Adrenal gland (tissue), 5 donors: ENCODE measurements at regions not wholly inside any gene's neighbourhood (a gene's known extent, or its start where the extent isn't known, plus 50 kb on each side); places are given as distances from the start of the nearest gene placed in this dataset.

Source experiments
- CTCF ChIP-seq, 6 experiments: fragments of 450-650 bp in 4 of 6; fragments of 200-600 bp in 2 of 6; sonication (generic) in 1 of 6; IDR thresholded peaks; 1 replicate in 5 of 6; 2 replicates in 1 of 6; pipeline versions ENCODE4 v1.5.1 to v1.8.0; 2016 to 2021; ENCODE audit warnings: antibody characterized with exemption in 6 of 6, mild to moderate bottlenecking in 2 of 6, moderate library complexity in 1 of 6
- POLR2A ChIP-seq, 2 donors: fragments of 450-650 bp; IDR thresholded peaks; one replicate each; pipeline ENCODE4 v1.6.1; 2017; ENCODE audit warnings: antibody characterized with exemption in 2 of 2, mild to moderate bottlenecking in 2 of 2, moderate library complexity in 1 of 2
- donor health status: DM: no; HTN: no; CAD: no.

GRCh38 chr15:39471785-39472574 lies 108.9 kb upstream of the THBS1 start:
- TF ChIP-seq CTCF (IDR thresholded peaks at IDR 0.05) (no peak), POLR2A (IDR thresholded peaks at IDR 0.05) (no peak)
